Mammary epithelial cell (primary cell): ENCODE measurements at regions not wholly inside any gene's neighbourhood (a gene's known extent, or its start where the extent isn't known, plus 50 kb on each side); places are given as distances from the start of the nearest gene placed in this dataset.

Experiments
- CTCF ChIP-seq, 2 donors: IDR thresholded peaks in 1 of 2; conservative IDR thresholded peaks in 1 of 2; 2 replicates each; pipeline ENCODE4 v1.5.1; 2011 to 2012; ENCODE audit warnings: inconsistent platforms in 2 of 2, low read length in 2 of 2, mild to moderate bottlenecking in 2 of 2, control low read depth in 1 of 2, low read depth in 1 of 2; ENCODE audit not compliant: insufficient read depth in 1 of 2; ENCODE audit errors: extremely low read depth in 1 of 2
- EZH2 ChIP-seq: IDR thresholded peaks from 2 replicates; pipeline ENCODE4 v1.6.1; 2012; ENCODE audit warnings: low read length, inconsistent platforms, borderline replicate concordance

- TF ChIP-seq CTCF (conservative IDR thresholded peaks at IDR 0.05 in 1 of 2, IDR thresholded peaks at IDR 0.05 in 1 of 2; ENCODE audit: extremely low read depth in 1 of 2, insufficient read depth in 1 of 2, low read depth in 1 of 2, low read length in 2 of 2) (no peak), EZH2 (no peak)
Measured at GRCh38 chr15:91765660-91766059, 87.8 kb upstream of the SLCO3A1 start.
